Adrenal gland (tissue), 9 donors: ENCODE measurements at regions not wholly inside any gene's neighbourhood (a gene's known extent, or its start where the extent isn't known, plus 50 kb on each side); places are given as distances from the start of the nearest gene placed in this dataset.
"Not testable (repeated sequence)": the region's sequence is repeated elsewhere in the genome, so short reads cannot be mapped to it uniquely, and the experiment has no call there.

Experiments used
- DNase-seq, 7 donors: peaks; one replicate each; pipeline ENCODE4 v3.0.0-alpha.2; 2019 to 2020
- H3K27ac ChIP-seq, 5 donors: fragments of 200-600 bp; sonication (generic) in 4 of 5; 1 replicate in 3 of 5; 2 replicates in 2 of 5; pipeline versions ENCODE4 v1.5.1 to v1.8.0; 2016 to 2020; ENCODE audit warnings: mild to moderate bottlenecking in 1 of 5
- H3K27me3 ChIP-seq: fragments of 200-600 bp; 2 replicates; pipeline ENCODE4 v1.8.0; 2021
- H3K36me3 ChIP-seq, 2 donors: fragments of 200-600 bp; replicated peaks in 1 of 2; 1 replicate in 1 of 2; 2 replicates in 1 of 2; pipeline versions ENCODE4 v1.5.1 to v1.8.0; 2018 to 2022
- H3K4me1 ChIP-seq, 2 donors: fragments of 200-600 bp; replicated peaks in 1 of 2; 1 replicate in 1 of 2; 2 replicates in 1 of 2; pipeline versions ENCODE4 v1.5.1 to v1.8.0; 2018 to 2021
- H3K4me3 ChIP-seq, 4 donors: fragments of 200-600 bp; sonication (generic) in 3 of 4; one replicate each; pipeline ENCODE4 v1.5.1; 2016 to 2018
- H3K9me3 ChIP-seq, 3 donors: fragments of 200-600 bp; sonication (generic) in 1 of 3; replicated peaks in 1 of 3; 1 replicate in 2 of 3; 2 replicates in 1 of 3; pipeline versions ENCODE4 v1.5.1 to v1.8.0; 2016 to 2021
- CTCF ChIP-seq, 6 experiments: fragments of 450-650 bp in 4 of 6; fragments of 200-600 bp in 2 of 6; sonication (generic) in 1 of 6; IDR thresholded peaks; 1 replicate in 5 of 6; 2 replicates in 1 of 6; pipeline versions ENCODE4 v1.5.1 to v1.8.0; 2016 to 2021; ENCODE audit warnings: antibody characterized with exemption in 6 of 6, mild to moderate bottlenecking in 2 of 6, moderate library complexity in 1 of 6
- POLR2A ChIP-seq, 2 donors: fragments of 450-650 bp; IDR thresholded peaks; one replicate each; pipeline ENCODE4 v1.6.1; 2017; ENCODE audit warnings: antibody characterized with exemption in 2 of 2, mild to moderate bottlenecking in 2 of 2, moderate library complexity in 1 of 2
- WGBS, 4 donors: extraction: QIAGEN DNeasy Blood & Tissue Kit in 2 of 4; methylation state at CpG; one replicate each; pipeline versions ENCODE4 v1.1.5 to v1.1.7; 2013 to 2017; 5-methylcytosine and 5-hydroxymethylcytosine counted together
- intact Hi-C, 2 donors: fragments of 100-400 bp; cut with DNase I; formaldehyde crosslinking; loops; one replicate each; pipeline versions ENCODE4 v1.14.1 to v1.15.0; 2022 to 2023
- donor health status: healthy with polysubstance abuse.
- donor health status: Bipolar disorder and iron deficiency.
- donor health status: DM: yes; HTN: yes; CAD: no.
- donor health status: DM: no; HTN: no; CAD: no.
- donor health status: DM: no; HTN: no; CAD: no.

GRCh38 chr10:53162856-53163255 lies 390.3 kb upstream of the MBL2 start:
- Histone ChIP-seq H3K27me3 (no peaks in the 10 kb centered on the region), H3K4me3 (no peak overlapping the region), H3K36me3 (no peaks in the 10 kb centered on the region), H3K9me3 (no peaks in the 10 kb centered on the region), H3K27ac (no peak overlapping the region), H3K4me1 (no peaks in the 10 kb centered on the region)
- intact Hi-C loops, result no loop called here
- 69 to 81% (median 76%) methylated on average over 3 of the region's 3 CpGs for WGBS, 4 donors
- TF ChIP-seq POLR2A (IDR thresholded peaks at IDR 0.05) (no peak), CTCF (IDR thresholded peaks at IDR 0.05) (no peak)
- DNase-seq, result no peak

- Histone ChIP-seq H3K4me3 (no peak overlapping the region), H3K27me3 (no peaks in the 10 kb centered on the region), H3K27ac (no peak overlapping the region), H3K36me3 (no peaks in the 10 kb centered on the region), H3K4me1 (no peaks in the 10 kb centered on the region), H3K9me3 (no peaks in the 10 kb centered on the region)
- no peak for DNase-seq
- TF ChIP-seq CTCF (IDR thresholded peaks at IDR 0.05), result no peak
- TF ChIP-seq POLR2A (IDR thresholded peaks at IDR 0.05), result no peak
- intact Hi-C loops, result no loop called here
These were observed 388.6 kb upstream of the MBL2 start for GRCh38 chr10:53161231-53161630.

- not testable (repeated sequence) for H3K4me1 ChIP-seq, H3K27me3 ChIP-seq
- WGBS, 4 donors, result 61 to 91% (median 78%) methylated on average over 4 of the region's 4 CpGs
These were observed 383.1 kb upstream of the MBL2 start for GRCh38 chr10:53155674-53156073.

GRCh38 chr10:53153831-53154230 lies 381.2 kb upstream of the MBL2 start:
- no peaks in the 10 kb centered on the region for H3K4me1 ChIP-seq
- H3K4me3 ChIP-seq, result no peak overlapping the region
- H3K9me3 ChIP-seq, result no peaks in the 10 kb centered on the region
- TF ChIP-seq CTCF (IDR thresholded peaks at IDR 0.05), result no peak
- TF ChIP-seq POLR2A (IDR thresholded peaks at IDR 0.05), result no peak
- WGBS, 4 donors, result 83 to 92% (median 89%) methylated on average over 1 of the region's 1 CpG
- DNase-seq, result no peak
- H3K27me3 ChIP-seq, result no peaks in the 10 kb centered on the region
- no peaks in the 10 kb centered on the region for H3K36me3 ChIP-seq
- no peak overlapping the region for H3K27ac ChIP-seq
- intact Hi-C loops, result no loop called here

More at GRCh38 chr10:53155674-53156073, 383.1 kb upstream of the MBL2 start:
- DNase-seq, H3K27ac ChIP-seq, intact Hi-C loops, H3K4me3 ChIP-seq, H3K9me3 ChIP-seq, H3K36me3 ChIP-seq: not testable (repeated sequence)

GRCh38 chr10:53140506-53140905 lies 367.9 kb upstream of the MBL2 start:
- whole genome bisulfite sequencing, 4 donors, result 72 to 93% (median 78%) methylated on average over 1 of the region's 1 CpG
- TF ChIP-seq POLR2A (IDR thresholded peaks at IDR 0.05), result no peak
- TF ChIP-seq CTCF (IDR thresholded peaks at IDR 0.05), result no peak
- Histone ChIP-seq H3K4me1 (no peaks in the 10 kb centered on the region), H3K9me3 (no peaks in the 10 kb centered on the region), H3K4me3 (no peak overlapping the region), H3K27ac (no peak overlapping the region), H3K36me3 (no peaks in the 10 kb centered on the region), H3K27me3 (no peaks in the 10 kb centered on the region)
- intact Hi-C loops, result no loop called here
- no peak for DNase-seq
